ENCODE measurements at regions not wholly inside any gene's neighbourhood (a gene's known extent, or its start where the extent isn't known, plus 50 kb on each side); places are given as distances from the start of the nearest gene placed in this dataset.

GRCh38 chr11:81394311-81394710, 1339.4 kb downstream of the FAM181B start:
- TF ChIP-seq JUND (IDR thresholded peaks at IDR 0.05) = no peak
- TF ChIP-seq, protein P1, sequence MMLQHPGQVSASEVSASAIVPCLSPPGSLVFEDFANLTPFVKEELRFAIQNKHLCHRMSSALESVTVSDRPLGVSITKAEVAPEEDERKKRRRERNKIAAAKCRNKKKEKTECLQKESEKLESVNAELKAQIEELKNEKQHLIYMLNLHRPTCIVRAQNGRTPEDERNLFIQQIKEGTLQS (IDR thresholded peaks at IDR 0.05) = no peak
- TF ChIP-seq REST (IDR thresholded peaks at IDR 0.05) = no peak

Measured in liver (tissue), 2 donors.